Ovary (tissue), 3 donors: ENCODE measurements at regions not wholly inside any gene's neighbourhood (a gene's known extent, or its start where the extent isn't known, plus 50 kb on each side); places are given as distances from the start of the nearest gene placed in this dataset.

Source experiments
- CTCF ChIP-seq, 3 donors: fragments of 450-650 bp in 2 of 3; fragments of 200-600 bp in 1 of 3; IDR thresholded peaks; one replicate each; pipeline versions ENCODE4 v1.5.1 to v1.8.0; 2016 to 2022; ENCODE audit warnings: antibody characterized with exemption in 3 of 3, mild to moderate bottlenecking in 1 of 3
- POLR2A ChIP-seq: fragments of 450-650 bp; IDR thresholded peaks from one replicate; pipeline ENCODE4 v1.6.1; 2017; ENCODE audit warnings: antibody characterized with exemption, mild to moderate bottlenecking, moderate library complexity
- donor health status: DM: no; HTN: no; CAD: no.

- TF ChIP-seq CTCF (IDR thresholded peaks at IDR 0.05) (no peak), POLR2A (no peak)
Observed at GRCh38 chr20:10853176-10853575, 179.4 kb upstream of the JAG1 start.
